ENCODE measurements at regions not wholly inside any gene's neighbourhood (a gene's known extent, or its start where the extent isn't known, plus 50 kb on each side); places are given as distances from the start of the nearest gene placed in this dataset.

GRCh38 chr2:18824915-18825314 lies 235.5 kb upstream of the NT5C1B start:
- Histone ChIP-seq H3K36me3 (replicated peaks; ENCODE audit: low read depth, low read length) (no peaks in the 10 kb centered on the region), H4K20me1 (ENCODE audit: insufficient read depth, low read length) (no peaks in the 10 kb centered on the region), H3K9ac (ENCODE audit: low read length) (no peak overlapping the region), H3K4me1 (ENCODE audit: low read length) (no peaks in the 10 kb centered on the region), H3K4me3 (ENCODE audit: low read length) (no peak overlapping the region), H3K27ac (ENCODE audit: low read length) (no peak overlapping the region), H3K79me2 (ENCODE audit: low read length) (no peaks in the 10 kb centered on the region), H3K4me2 (ENCODE audit: low read length) (no peak overlapping the region), H2AFZ (ENCODE audit: low read depth, low read length) (no peak overlapping the region), H3K27me3 (ENCODE audit: low read depth, low read length) (no peaks in the 10 kb centered on the region), H3K9me3 (ENCODE audit: insufficient read depth, low read length) (no peaks in the 10 kb centered on the region)
- TF ChIP-seq CTCF (IDR thresholded peaks at IDR 0.05; ENCODE audit: low read depth, low read length), result no peak
- no peak for TF ChIP-seq EZH2phosphoT487 (IDR thresholded peaks at IDR 0.05; ENCODE audit: low read depth)

GRCh38 chr2:18824325-18824790 lies 235.0 kb upstream of the NT5C1B start:
- no peak overlapping the region for H3K4me2 ChIP-seq (ENCODE audit: low read length)
- H3K27ac ChIP-seq (ENCODE audit: low read length), result no peak overlapping the region
- no peaks in the 10 kb centered on the region for H3K27me3 ChIP-seq (ENCODE audit: low read depth, low read length)
- H4K20me1 ChIP-seq (ENCODE audit: insufficient read depth, low read length), result no peaks in the 10 kb centered on the region
- H3K4me1 ChIP-seq (ENCODE audit: low read length), result no peaks in the 10 kb centered on the region
- H3K4me3 ChIP-seq (ENCODE audit: low read length), result no peak overlapping the region
- no peaks in the 10 kb centered on the region for H3K36me3 ChIP-seq (replicated peaks; ENCODE audit: low read depth, low read length)
- H3K9ac ChIP-seq (ENCODE audit: low read length), result no peak overlapping the region
- TF ChIP-seq EZH2phosphoT487 (IDR thresholded peaks at IDR 0.05; ENCODE audit: low read depth), result no peak
- no peak for TF ChIP-seq CTCF (IDR thresholded peaks at IDR 0.05; ENCODE audit: low read depth, low read length)
- no peaks in the 10 kb centered on the region for H3K9me3 ChIP-seq (ENCODE audit: insufficient read depth, low read length)
- H2AFZ ChIP-seq (ENCODE audit: low read depth, low read length), result no peak overlapping the region
- no peaks in the 10 kb centered on the region for H3K79me2 ChIP-seq (ENCODE audit: low read length)

GRCh38 chr2:18821431-18821830 lies 232.1 kb upstream of the NT5C1B start:
- TF ChIP-seq EZH2phosphoT487 (IDR thresholded peaks at IDR 0.05; ENCODE audit: low read depth) (no peak), CTCF (IDR thresholded peaks at IDR 0.05; ENCODE audit: low read depth, low read length) (no peak)

GRCh38 chr2:18820966-18821365 lies 231.6 kb upstream of the NT5C1B start:
- no peaks in the 10 kb centered on the region for H3K4me1 ChIP-seq (ENCODE audit: low read length)
- TF ChIP-seq CTCF (IDR thresholded peaks at IDR 0.05; ENCODE audit: low read depth, low read length) (no peak), EZH2phosphoT487 (IDR thresholded peaks at IDR 0.05; ENCODE audit: low read depth) (no peak)
- H3K79me2 ChIP-seq (ENCODE audit: low read length), result no peaks in the 10 kb centered on the region
- H3K4me3 ChIP-seq (ENCODE audit: low read length), result no peak overlapping the region
- H3K4me2 ChIP-seq (ENCODE audit: low read length), result no peak overlapping the region
- H3K36me3 ChIP-seq (replicated peaks; ENCODE audit: low read depth, low read length), result no peaks in the 10 kb centered on the region
- H4K20me1 ChIP-seq (ENCODE audit: insufficient read depth, low read length), result no peaks in the 10 kb centered on the region
- no peak overlapping the region for H2AFZ ChIP-seq (ENCODE audit: low read depth, low read length)
- no peaks in the 10 kb centered on the region for H3K27me3 ChIP-seq (ENCODE audit: low read depth, low read length)
- no peaks in the 10 kb centered on the region for H3K9me3 ChIP-seq (ENCODE audit: insufficient read depth, low read length)
- H3K27ac ChIP-seq (ENCODE audit: low read length), result no peak overlapping the region
- no peak overlapping the region for H3K9ac ChIP-seq (ENCODE audit: low read length)

More at GRCh38 chr2:18821431-18821830, 232.1 kb upstream of the NT5C1B start:
- Histone ChIP-seq H3K9ac (ENCODE audit: low read length) (no peak overlapping the region), H3K4me3 (ENCODE audit: low read length) (no peak overlapping the region), H4K20me1 (ENCODE audit: insufficient read depth, low read length) (no peaks in the 10 kb centered on the region), H3K9me3 (ENCODE audit: insufficient read depth, low read length) (no peaks in the 10 kb centered on the region), H3K4me1 (ENCODE audit: low read length) (no peaks in the 10 kb centered on the region), H3K79me2 (ENCODE audit: low read length) (no peaks in the 10 kb centered on the region), H3K4me2 (ENCODE audit: low read length) (no peak overlapping the region), H2AFZ (ENCODE audit: low read depth, low read length) (no peak overlapping the region), H3K36me3 (replicated peaks; ENCODE audit: low read depth, low read length) (no peaks in the 10 kb centered on the region), H3K27me3 (ENCODE audit: low read depth, low read length) (no peaks in the 10 kb centered on the region), H3K27ac (ENCODE audit: low read length) (no peak overlapping the region)
